Left ventricle myocardium inferior (tissue), 1 donor: ENCODE measurements at regions not wholly inside any gene's neighbourhood (a gene's known extent, or its start where the extent isn't known, plus 50 kb on each side); places are given as distances from the start of the nearest gene placed in this dataset.

Experiments used
- DNase-seq: peaks from one replicate; pipeline ENCODE4 v3.0.0-alpha.2; 2020
- H3K27ac ChIP-seq: fragments of 200-600 bp; replicated peaks from 2 replicates; pipeline ENCODE4 v1.8.0; 2021
- H3K27me3 ChIP-seq: fragments of 200-600 bp; 2 replicates; pipeline ENCODE4 v1.8.0; 2021; ENCODE audit warnings: low read depth
- H3K36me3 ChIP-seq: fragments of 200-600 bp; 2 replicates; pipeline ENCODE4 v1.8.0; 2021
- H3K4me1 ChIP-seq: fragments of 200-600 bp; 2 replicates; pipeline ENCODE4 v1.8.0; 2021
- H3K4me3 ChIP-seq: fragments of 200-600 bp; 2 replicates; pipeline ENCODE4 v1.8.0; 2021; ENCODE audit warnings: mild to moderate bottlenecking, moderate library complexity
- H3K9me3 ChIP-seq: fragments of 200-600 bp; replicated peaks from 2 replicates; pipeline ENCODE4 v1.8.0; 2021
- intact Hi-C: fragments of 100-400 bp; cut with micrococcal nuclease; formaldehyde crosslinking; loops from one replicate; pipeline ENCODE4 v1.11.0; 2022
- TF ChIP-seq, protein P1 (sequence below): fragments of 200-600 bp; IDR thresholded peaks from 2 replicates; pipeline ENCODE4 v1.8.0; 2021; ENCODE audit warnings: antibody characterized with exemption, mild to moderate bottlenecking, borderline replicate concordance
- donor health status: DM: no; HTN: yes; CAD: no; lungs with severe emphysema.

DNA sequence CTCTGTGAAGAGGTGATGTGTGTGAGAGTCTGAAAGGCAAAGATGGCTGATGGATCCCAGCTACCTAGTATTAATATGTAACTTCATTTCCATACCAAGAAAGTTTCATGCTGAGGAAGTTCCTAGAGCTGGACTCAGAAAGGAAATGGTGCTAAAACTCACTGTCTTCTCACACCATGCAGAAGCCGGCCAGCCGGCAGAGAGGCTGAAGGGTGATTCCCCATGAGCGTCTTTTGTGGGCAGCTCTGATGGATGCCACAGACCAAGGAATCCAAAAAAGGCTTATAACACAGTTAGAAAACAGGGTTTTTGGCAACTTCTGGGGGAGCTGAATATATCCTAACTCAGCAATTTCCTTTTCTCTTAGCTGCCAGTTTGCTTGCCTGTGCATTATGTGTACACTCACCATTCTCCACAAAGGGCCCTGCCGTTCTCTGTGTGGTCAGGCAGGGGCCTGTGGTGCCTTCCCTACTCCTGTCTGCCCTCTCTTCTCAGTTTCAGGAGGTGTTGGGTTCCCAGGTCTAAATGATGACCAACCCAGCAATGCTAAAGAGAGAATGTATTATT, 289.4 kb downstream of the MTX2 start:
- no peak overlapping the region for H3K27ac ChIP-seq
- no peak for DNase-seq
- H3K27me3 ChIP-seq = peaks cover 82% of the 10 kb centered on the region
- H3K4me3 ChIP-seq = no peak overlapping the region
- no peaks in the 10 kb centered on the region for H3K9me3 ChIP-seq
- TF ChIP-seq, protein P1, sequence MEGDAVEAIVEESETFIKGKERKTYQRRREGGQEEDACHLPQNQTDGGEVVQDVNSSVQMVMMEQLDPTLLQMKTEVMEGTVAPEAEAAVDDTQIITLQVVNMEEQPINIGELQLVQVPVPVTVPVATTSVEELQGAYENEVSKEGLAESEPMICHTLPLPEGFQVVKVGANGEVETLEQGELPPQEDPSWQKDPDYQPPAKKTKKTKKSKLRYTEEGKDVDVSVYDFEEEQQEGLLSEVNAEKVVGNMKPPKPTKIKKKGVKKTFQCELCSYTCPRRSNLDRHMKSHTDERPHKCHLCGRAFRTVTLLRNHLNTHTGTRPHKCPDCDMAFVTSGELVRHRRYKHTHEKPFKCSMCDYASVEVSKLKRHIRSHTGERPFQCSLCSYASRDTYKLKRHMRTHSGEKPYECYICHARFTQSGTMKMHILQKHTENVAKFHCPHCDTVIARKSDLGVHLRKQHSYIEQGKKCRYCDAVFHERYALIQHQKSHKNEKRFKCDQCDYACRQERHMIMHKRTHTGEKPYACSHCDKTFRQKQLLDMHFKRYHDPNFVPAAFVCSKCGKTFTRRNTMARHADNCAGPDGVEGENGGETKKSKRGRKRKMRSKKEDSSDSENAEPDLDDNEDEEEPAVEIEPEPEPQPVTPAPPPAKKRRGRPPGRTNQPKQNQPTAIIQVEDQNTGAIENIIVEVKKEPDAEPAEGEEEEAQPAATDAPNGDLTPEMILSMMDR = no peak
- no peaks in the 10 kb centered on the region for H3K36me3 ChIP-seq
- H3K4me1 ChIP-seq = peaks cover 10% of the 10 kb centered on the region
- intact Hi-C loops = loop anchor here (10.0 kb wide), 1 partner anchor 76 kb away; no protein-coding TSS in a partner anchor

- no peaks in the 10 kb centered on the region for H3K4me1 ChIP-seq
- H3K27ac ChIP-seq = no peak overlapping the region
- TF ChIP-seq, protein P1 = no peak
- no peaks in the 10 kb centered on the region for H3K9me3 ChIP-seq
- intact Hi-C loops = no loop called here
- H3K27me3 ChIP-seq = peaks cover 91% of the 10 kb centered on the region
- H3K36me3 ChIP-seq = no peaks in the 10 kb centered on the region
- DNase-seq = no peak
- H3K4me3 ChIP-seq = no peak overlapping the region
These were observed 291.1 kb downstream of the MTX2 start for GRCh38 chr2:176560296-176560695.

GRCh38 chr2:176561706-176562105, 292.5 kb downstream of the MTX2 start:
- no peaks in the 10 kb centered on the region for H3K4me1 ChIP-seq
- TF ChIP-seq, protein P1 = no peak
- H3K36me3 ChIP-seq = no peaks in the 10 kb centered on the region
- H3K27me3 ChIP-seq = peaks cover 86% of the 10 kb centered on the region
- H3K9me3 ChIP-seq = no peaks in the 10 kb centered on the region
- H3K27ac ChIP-seq = no peak overlapping the region
- H3K4me3 ChIP-seq = no peak overlapping the region
- intact Hi-C loops = no loop called here
- DNase-seq = no peak

GRCh38 chr2:176562359-176563078, 293.3 kb downstream of the MTX2 start:
- H3K4me1 ChIP-seq = no peaks in the 10 kb centered on the region
- peaks cover 77% of the 10 kb centered on the region for H3K27me3 ChIP-seq
- H3K9me3 ChIP-seq = no peaks in the 10 kb centered on the region
- H3K36me3 ChIP-seq = no peaks in the 10 kb centered on the region
- TF ChIP-seq, protein P1 = no peak
- DNase-seq = no peak
- no peak overlapping the region for H3K4me3 ChIP-seq
- intact Hi-C loops = no loop called here
- H3K27ac ChIP-seq = no peak overlapping the region

DNA sequence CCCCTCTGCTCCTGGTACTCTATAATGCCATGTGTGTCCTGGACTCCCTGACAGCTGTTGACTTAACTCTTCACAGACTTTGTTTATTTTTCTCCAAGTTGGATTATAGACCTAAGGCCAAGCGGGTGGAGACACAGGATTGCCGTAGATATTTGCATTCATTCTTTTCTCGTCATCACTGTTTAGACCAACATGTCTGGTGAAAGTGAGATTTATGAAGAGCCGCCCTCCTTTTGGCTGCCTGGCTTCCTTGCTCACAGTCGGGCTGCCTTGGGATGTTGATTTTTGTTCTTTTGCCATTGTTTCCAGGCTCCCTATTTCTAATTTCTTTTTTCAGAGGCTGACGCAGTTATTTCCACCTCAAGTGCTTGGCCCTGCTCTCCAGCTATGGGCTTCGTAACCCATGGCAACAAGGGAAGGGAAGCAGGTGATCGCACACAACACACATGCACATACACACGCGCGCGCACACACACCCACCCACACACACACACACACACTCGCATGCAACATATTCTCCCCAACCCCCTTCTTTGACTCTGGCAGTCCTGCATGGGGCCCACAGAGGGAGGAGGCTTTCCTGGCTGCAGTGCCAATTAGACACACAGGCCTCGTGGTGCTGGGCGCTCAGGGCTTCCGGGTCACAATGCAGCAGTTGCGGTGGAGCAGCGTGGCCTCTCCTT, 296.5 kb downstream of the MTX2 start:
- Histone ChIP-seq H3K4me1 (no peaks in the 10 kb centered on the region), H3K27ac (no peak overlapping the region), H3K36me3 (no peaks in the 10 kb centered on the region), H3K9me3 (no peaks in the 10 kb centered on the region), H3K27me3 (peaks cover 69% of the 10 kb centered on the region), H3K4me3 (no peak overlapping the region)
- TF ChIP-seq, protein P1 = no peak
- DNase-seq = no peak
- intact Hi-C loops = no loop called here
